Neural progenitor cell (in vitro differentiated cells): ENCODE measurements at regions not wholly inside any gene's neighbourhood (a gene's known extent, or its start where the extent isn't known, plus 50 kb on each side); places are given as distances from the start of the nearest gene placed in this dataset.

Experiments used
- DNase-seq: peaks from one replicate; pipeline ENCODE4 v3.0.0-alpha.2; 2016; ENCODE audit warnings: low spot score
- H2AFZ ChIP-seq: fragments of 200-600 bp; sonication (generic); replicated peaks from 2 replicates; pipeline ENCODE4 v1.6.1; 2016; ENCODE audit warnings: antibody characterized with exemption
- H3F3A ChIP-seq: fragments of 200-600 bp; sonication (generic); 2 replicates; pipeline ENCODE4 v1.6.1; 2016; ENCODE audit warnings: antibody characterized with exemption, low read depth
- H3K27ac ChIP-seq: fragments of 200-600 bp; sonication (generic); 2 replicates; pipeline ENCODE4 v1.5.1; 2016; ENCODE audit warnings: mild to moderate bottlenecking
- H3K27me3 ChIP-seq: fragments of 200-600 bp; sonication (generic); 2 replicates; pipeline ENCODE4 v1.6.1; 2016; ENCODE audit warnings: mild to moderate bottlenecking, moderate library complexity
- H3K36me3 ChIP-seq: fragments of 200-600 bp; sonication (generic); 2 replicates; pipeline ENCODE4 v1.5.1; 2016
- H3K4me1 ChIP-seq: fragments of 200-600 bp; sonication (generic); 2 replicates; pipeline ENCODE4 v1.6.1; 2016; ENCODE audit warnings: mixed run types
- H3K4me2 ChIP-seq: fragments of 200-600 bp; sonication (generic); 2 replicates; pipeline ENCODE4 v1.6.1; 2016
- H3K4me3 ChIP-seq: fragments of 200-600 bp; sonication (generic); 2 replicates; pipeline ENCODE4 v1.5.1; 2016
- H3K79me2 ChIP-seq: fragments of 200-600 bp; sonication (generic); 2 replicates; pipeline ENCODE4 v1.6.1; 2016; ENCODE audit warnings: low read depth
- H3K9ac ChIP-seq: fragments of 200-600 bp; sonication (generic); 2 replicates; pipeline ENCODE4 v1.6.1; 2016
- H3K9me3 ChIP-seq: fragments of 200-600 bp; sonication (generic); 2 replicates; pipeline ENCODE4 v1.5.1; 2016; ENCODE audit warnings: low read depth
- H4K20me1 ChIP-seq: fragments of 200-600 bp; sonication (generic); 2 replicates; pipeline ENCODE4 v1.6.1; 2016; ENCODE audit warnings: low read depth
- H3K27ac Mint-ChIP-seq: 3 replicates; pipeline ENCODE4 v1.8.0; 2021; ENCODE audit warnings: mixed read lengths
- H3K27me3 Mint-ChIP-seq: 2 replicates; pipeline ENCODE4 v1.8.0; 2022; ENCODE audit warnings: low read depth, mild to moderate bottlenecking, inconsistent platforms, moderate library complexity, mixed read lengths; ENCODE audit not compliant: insufficient read depth
- H3K36me3 Mint-ChIP-seq: 3 replicates; pipeline ENCODE4 v1.8.0; 2021; ENCODE audit warnings: mixed read lengths
- H3K4me1 Mint-ChIP-seq: 3 replicates; pipeline ENCODE4 v1.8.0; 2021; ENCODE audit warnings: mixed read lengths
- H3K4me3 Mint-ChIP-seq: 3 replicates; pipeline ENCODE4 v1.8.0; 2021; ENCODE audit warnings: mild to moderate bottlenecking, moderate library complexity, mixed read lengths
- H3K9me3 Mint-ChIP-seq: 3 replicates; pipeline ENCODE4 v1.8.0; 2020; ENCODE audit warnings: mixed read lengths
- EZH2 ChIP-seq: fragments of 200-600 bp; sonication (generic); IDR thresholded peaks from 2 replicates; pipeline ENCODE4 v1.6.1; 2017; ENCODE audit warnings: antibody characterized with exemption, mild to moderate bottlenecking, moderate library complexity
- EZH2phosphoT487 ChIP-seq: fragments of 200-600 bp; sonication (generic); IDR thresholded peaks from 2 replicates; pipeline ENCODE4 v1.6.1; 2017; ENCODE audit warnings: antibody characterized with exemption
- TF ChIP-seq, protein P1 (sequence below): fragments of 200-600 bp; sonication (generic); IDR thresholded peaks from 2 replicates; pipeline ENCODE4 v1.5.1; 2017; ENCODE audit warnings: antibody characterized with exemption, mild to moderate bottlenecking

DNA sequence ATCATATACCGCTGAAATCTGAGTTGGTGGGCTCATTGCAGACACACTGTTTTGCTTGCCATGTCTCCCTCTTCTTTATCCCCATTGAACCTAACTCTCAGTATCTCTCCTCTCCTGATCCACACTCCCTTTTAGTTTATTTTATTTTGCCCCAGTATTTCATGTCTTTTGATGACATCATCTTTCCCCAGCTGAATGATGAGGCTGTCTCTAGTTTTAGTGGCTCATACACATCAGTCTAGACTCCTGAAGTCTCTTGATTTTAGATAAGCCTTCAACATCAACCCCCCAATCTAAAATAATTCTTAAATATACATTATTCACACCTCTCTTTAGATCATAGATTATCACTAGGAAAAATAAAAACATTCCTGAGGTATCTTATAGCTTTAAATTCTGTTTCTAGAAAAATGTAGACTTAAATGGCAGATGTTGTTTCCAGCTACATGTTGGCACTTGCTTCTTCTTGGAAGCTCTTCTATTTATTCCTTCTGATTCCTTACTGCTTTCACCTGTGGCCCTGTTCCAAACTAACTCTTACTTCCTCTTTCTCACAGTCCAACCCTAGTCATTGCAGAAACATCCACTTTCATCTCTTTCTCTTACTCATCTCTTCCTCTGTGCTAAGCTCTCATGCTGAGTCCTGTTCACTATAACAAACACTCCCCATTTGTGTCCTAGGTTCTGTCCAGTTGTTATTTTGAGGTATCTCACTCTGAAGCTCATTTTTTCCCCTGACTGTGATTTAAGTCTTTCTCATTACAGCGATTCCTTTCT lies 191.9 kb upstream of the SLC35B3 start:
- no peaks in the 10 kb centered on the region for H4K20me1 ChIP-seq
- H3K79me2 ChIP-seq = no peaks in the 10 kb centered on the region
- no peaks in the 10 kb centered on the region for H3K9me3 ChIP-seq
- no peaks in the 10 kb centered on the region for H3K4me1 Mint-ChIP-seq
- no peaks in the 10 kb centered on the region for H3K27me3 Mint-ChIP-seq
- H2AFZ ChIP-seq = no peak overlapping the region
- no peak overlapping the region for H3K27ac ChIP-seq
- no peaks in the 10 kb centered on the region for H3K27me3 ChIP-seq
- no peak for TF ChIP-seq EZH2
- no peak for TF ChIP-seq EZH2phosphoT487
- TF ChIP-seq, protein P1, sequence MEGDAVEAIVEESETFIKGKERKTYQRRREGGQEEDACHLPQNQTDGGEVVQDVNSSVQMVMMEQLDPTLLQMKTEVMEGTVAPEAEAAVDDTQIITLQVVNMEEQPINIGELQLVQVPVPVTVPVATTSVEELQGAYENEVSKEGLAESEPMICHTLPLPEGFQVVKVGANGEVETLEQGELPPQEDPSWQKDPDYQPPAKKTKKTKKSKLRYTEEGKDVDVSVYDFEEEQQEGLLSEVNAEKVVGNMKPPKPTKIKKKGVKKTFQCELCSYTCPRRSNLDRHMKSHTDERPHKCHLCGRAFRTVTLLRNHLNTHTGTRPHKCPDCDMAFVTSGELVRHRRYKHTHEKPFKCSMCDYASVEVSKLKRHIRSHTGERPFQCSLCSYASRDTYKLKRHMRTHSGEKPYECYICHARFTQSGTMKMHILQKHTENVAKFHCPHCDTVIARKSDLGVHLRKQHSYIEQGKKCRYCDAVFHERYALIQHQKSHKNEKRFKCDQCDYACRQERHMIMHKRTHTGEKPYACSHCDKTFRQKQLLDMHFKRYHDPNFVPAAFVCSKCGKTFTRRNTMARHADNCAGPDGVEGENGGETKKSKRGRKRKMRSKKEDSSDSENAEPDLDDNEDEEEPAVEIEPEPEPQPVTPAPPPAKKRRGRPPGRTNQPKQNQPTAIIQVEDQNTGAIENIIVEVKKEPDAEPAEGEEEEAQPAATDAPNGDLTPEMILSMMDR = no peak
- no peaks in the 10 kb centered on the region for H3K36me3 ChIP-seq
- H3K4me1 ChIP-seq = peaks cover 5% of the 10 kb centered on the region
- H3K4me3 ChIP-seq = no peak overlapping the region
- no peak for DNase-seq
- H3K9me3 Mint-ChIP-seq = no peaks in the 10 kb centered on the region
- no peaks in the 10 kb centered on the region for H3F3A ChIP-seq
- H3K27ac Mint-ChIP-seq = no peak overlapping the region
- no peak overlapping the region for H3K4me2 ChIP-seq
- no peak overlapping the region for H3K4me3 Mint-ChIP-seq
- H3K36me3 Mint-ChIP-seq = no peaks in the 10 kb centered on the region
- H3K9ac ChIP-seq = no peak overlapping the region

DNA sequence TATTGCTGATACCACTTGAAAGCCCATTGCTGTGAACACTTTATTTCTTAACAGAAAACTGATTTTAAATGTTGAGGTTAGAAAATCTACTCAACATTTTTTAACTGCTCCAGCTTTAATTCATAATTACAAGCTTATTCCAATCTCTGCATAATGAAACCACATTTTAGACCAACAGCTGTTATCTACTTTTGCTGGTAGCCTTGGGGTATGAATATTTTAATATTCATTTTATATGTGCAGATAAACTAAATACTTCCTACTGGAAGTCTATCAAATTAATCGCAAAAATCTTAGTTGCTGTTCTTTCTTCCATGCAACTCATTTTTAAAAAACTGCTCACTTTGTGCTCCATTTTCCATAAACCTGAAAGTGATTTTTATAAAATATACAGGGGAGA lies 189.3 kb upstream of the SLC35B3 start:
- no peak overlapping the region for H3K27ac ChIP-seq
- no peak overlapping the region for H3K27ac Mint-ChIP-seq
- DNase-seq = no peak
- no peaks in the 10 kb centered on the region for H3K79me2 ChIP-seq
- no peaks in the 10 kb centered on the region for H3K9me3 Mint-ChIP-seq
- H3K27me3 Mint-ChIP-seq = no peaks in the 10 kb centered on the region
- no peaks in the 10 kb centered on the region for H3K36me3 ChIP-seq
- H4K20me1 ChIP-seq = no peaks in the 10 kb centered on the region
- no peak for TF ChIP-seq EZH2phosphoT487
- no peak for TF ChIP-seq EZH2
- TF ChIP-seq, protein P1 = no peak
- H2AFZ ChIP-seq = no peak overlapping the region
- no peaks in the 10 kb centered on the region for H3K9me3 ChIP-seq
- H3K4me1 ChIP-seq = peaks cover 5% of the 10 kb centered on the region
- H3K4me1 Mint-ChIP-seq = peaks cover 4% of the 10 kb centered on the region
- no peaks in the 10 kb centered on the region for H3F3A ChIP-seq
- H3K4me3 Mint-ChIP-seq = no peak overlapping the region
- no peak overlapping the region for H3K4me2 ChIP-seq
- H3K27me3 ChIP-seq = no peaks in the 10 kb centered on the region
- H3K36me3 Mint-ChIP-seq = no peaks in the 10 kb centered on the region
- H3K4me3 ChIP-seq = no peak overlapping the region
- H3K9ac ChIP-seq = no peak overlapping the region

DNA sequence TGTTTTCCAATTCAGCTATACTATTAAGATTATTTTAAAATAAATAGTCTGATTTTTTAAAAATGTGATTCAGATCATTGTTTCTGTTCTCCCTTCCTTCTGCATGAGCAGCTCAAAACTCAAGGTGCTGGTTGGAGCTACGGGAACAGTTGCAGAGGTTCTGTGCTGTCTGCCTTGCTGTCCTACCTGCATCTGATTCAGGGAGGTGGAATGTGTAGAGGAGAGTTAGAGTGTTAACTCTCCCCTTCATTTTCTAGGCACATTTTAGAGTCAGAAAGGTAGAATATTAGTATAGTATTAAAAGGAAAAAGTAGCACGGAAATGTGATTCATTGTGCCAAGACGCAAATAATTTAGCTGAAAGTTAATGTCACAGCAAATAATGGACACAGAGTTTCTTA lies 188.1 kb upstream of the SLC35B3 start:
- Histone ChIP-seq H3K9me3 (no peaks in the 10 kb centered on the region), H3F3A (no peaks in the 10 kb centered on the region), H3K27me3 (no peaks in the 10 kb centered on the region), H3K36me3 (no peaks in the 10 kb centered on the region), H3K4me1 (peaks cover 5% of the 10 kb centered on the region), H4K20me1 (no peaks in the 10 kb centered on the region), H3K79me2 (no peaks in the 10 kb centered on the region), H2AFZ (no peak overlapping the region), H3K9ac (no peak overlapping the region), H3K4me3 (no peak overlapping the region), H3K27ac (no peak overlapping the region), H3K4me2 (no peak overlapping the region)
- H3K27ac Mint-ChIP-seq = no peak overlapping the region
- no peak for TF ChIP-seq EZH2
- TF ChIP-seq EZH2phosphoT487 = no peak
- TF ChIP-seq, protein P1 = no peak
- no peaks in the 10 kb centered on the region for H3K27me3 Mint-ChIP-seq
- H3K36me3 Mint-ChIP-seq = no peaks in the 10 kb centered on the region
- DNase-seq = no peak
- no peak overlapping the region for H3K4me3 Mint-ChIP-seq
- H3K4me1 Mint-ChIP-seq = peaks cover 4% of the 10 kb centered on the region
- peaks cover 5% of the 10 kb centered on the region for H3K9me3 Mint-ChIP-seq
